Panc1 (cell line): ENCODE measurements at regions not wholly inside any gene's neighbourhood (a gene's known extent, or its start where the extent isn't known, plus 50 kb on each side); places are given as distances from the start of the nearest gene placed in this dataset.
"Not testable (repeated sequence)": the region's sequence is repeated elsewhere in the genome, so short reads cannot be mapped to it uniquely, and the experiment has no call there.

Source experiments
- ATAC-seq: fragments of 200-7000 bp; cut with Tn5 transposase; 2 replicates; pipeline ENCODE4 v1.9.1; 2020; ENCODE audit warnings: mild to moderate bottlenecking, moderate library complexity
- BruUV-seq: library from RNA; stranded (reverse); fragments of 400-500 nt; replicated peaks from 2 replicates; lab custom pipeline; 2021; lab: Mats Ljungman, UMichigan
- CTCF ChIA-PET: fragments of 300-600 bp; sonication (Branson Sonifier 250); formaldehyde crosslinking; loops from one replicate; lab custom pipeline; 2022; ENCODE audit warnings: antibody characterized with exemption; lab: Charles Lee
- POLR2A ChIA-PET: fragments of 300-600 bp; sonication (Branson Sonifier 250); formaldehyde crosslinking; loops from one replicate; lab custom pipeline; 2022; ENCODE audit warnings: antibody characterized with exemption; lab: Charles Lee
- DNase-seq: peaks from one replicate; pipeline ENCODE4 v3.0.0-alpha.2; 2010; ENCODE audit warnings: low read depth, low spot score
- H3K27ac ChIP-seq: 2 replicates; pipeline ENCODE4 v1.5.1; 2011; ENCODE audit warnings: mild to moderate bottlenecking, low read length, inconsistent platforms
- H3K27me3 ChIP-seq: fragments of 200-500 bp; sonication (Bioruptor generic); 2 replicates; pipeline ENCODE4 v1.6.0; 2014; ENCODE audit warnings: low read length, inconsistent platforms; ENCODE audit not compliant: control insufficient read depth, insufficient read depth
- H3K36me3 ChIP-seq: fragments of 200-500 bp; sonication (Bioruptor generic); 2 replicates; pipeline ENCODE4 v1.5.1; 2014; ENCODE audit warnings: inconsistent platforms, mild to moderate bottlenecking, low read length, moderate library complexity; ENCODE audit not compliant: control insufficient read depth, insufficient read depth
- H3K4me1 ChIP-seq: 2 replicates; pipeline ENCODE4 v1.5.1; 2011; ENCODE audit warnings: inconsistent platforms, mild to moderate bottlenecking, low read length, moderate library complexity; ENCODE audit not compliant: control insufficient read depth, insufficient read depth
- H3K4me3 ChIP-seq, 2 experiments: 2 replicates each; pipeline ENCODE4 v1.5.1; 2011 to 2012; ENCODE audit warnings: low read depth in 2 of 2, low read length in 2 of 2, mild to moderate bottlenecking in 2 of 2, inconsistent platforms in 1 of 2, moderate library complexity in 1 of 2
- H3K9me3 ChIP-seq: fragments of 200-500 bp; sonication (Bioruptor generic); 2 replicates; pipeline ENCODE4 v1.5.1; 2014; ENCODE audit warnings: low read depth, mild to moderate bottlenecking, inconsistent platforms, low read length, moderate library complexity; ENCODE audit not compliant: control insufficient read depth, insufficient read depth
- CTCF ChIP-seq: fragments of 450-650 bp; IDR thresholded peaks from 2 replicates; pipeline ENCODE4 v1.5.1; 2017; ENCODE audit warnings: mild to moderate bottlenecking
- POLR2AphosphoS5 ChIP-seq: IDR thresholded peaks from 2 replicates; pipeline ENCODE4 v1.6.1; 2012; ENCODE audit warnings: mild to moderate bottlenecking, low read depth, low read length, moderate library complexity
- REST ChIP-seq, 2 experiments: IDR thresholded peaks; 2 replicates each; pipeline ENCODE4 v1.6.1; 2011 to 2012; ENCODE audit warnings: low read depth in 2 of 2, control low read depth in 1 of 2, low read length in 1 of 2, mild to moderate bottlenecking in 1 of 2, moderate library complexity in 1 of 2; ENCODE audit not compliant: insufficient read depth in 1 of 2
- SIN3A ChIP-seq: IDR thresholded peaks from 2 replicates; pipeline ENCODE4 v1.6.1; 2012; ENCODE audit warnings: low read depth, mild to moderate bottlenecking, low read length, moderate library complexity, borderline replicate concordance; ENCODE audit not compliant: insufficient read depth
- TCF7L2 ChIP-seq: IDR thresholded peaks from 2 replicates; pipeline ENCODE4 v1.6.1; 2011; ENCODE audit warnings: mild to moderate bottlenecking, low read depth, low read length, inconsistent platforms
- in situ Hi-C: cut with HindIII; loops from 2 replicates; pipeline ENCODE4 v1.10.0; 2016; ENCODE audit warnings: low sequenced_read_pairs, low pct_unique_long_range_greater_than_20kb
- intact Hi-C: fragments of 100-400 bp; cut with micrococcal nuclease; formaldehyde crosslinking; loops from one replicate; pipeline ENCODE4 v1.10.0; 2022; ENCODE audit not compliant: unreplicated experiment

- ChIA-PET POLR2A (no interaction called here), CTCF (interaction anchor here (0.8 to 1.2 kb wide), 2 partner anchors 212 to 236 kb away, joined by 3 read pairs; no protein-coding TSS in a partner anchor)
- ATAC-seq (no peak), DNase-seq (no peak)
- H3K4me1 ChIP-seq, result no peaks in the 10 kb centered on the region
- TF ChIP-seq POLR2AphosphoS5 (no peak), TCF7L2 (no peak), REST (IDR thresholded peaks at IDR 0.05; ENCODE audit: insufficient read depth in 1 of 2, low read depth in 2 of 2, low read length in 1 of 2) (no peak), SIN3A (no peak), CTCF (no peak)
- no peak overlapping the region for H3K27ac ChIP-seq
- H3K36me3 ChIP-seq, result no peaks in the 10 kb centered on the region
- BruUV-seq, result no TSS peak
- H3K9me3 ChIP-seq, result no peaks in the 10 kb centered on the region; the same call in 1 of the 2 replicates
- no peaks in the 10 kb centered on the region for H3K27me3 ChIP-seq
- in situ Hi-C loops, result no loop called here
- no peak overlapping the region for H3K4me3 ChIP-seq
- intact Hi-C loops, result no loop called here
Observed at GRCh38 chr5:179403426-179404147, 58.3 kb upstream of the ADAMTS2 start.

GRCh38 chr5:179400435-179400834 lies 55.2 kb upstream of the ADAMTS2 start:
- H3K4me1 ChIP-seq, in situ Hi-C loops, ATAC-seq, BruUV-seq, H3K27ac ChIP-seq, H3K9me3 ChIP-seq, POLR2A ChIA-PET, H3K27me3 ChIP-seq, H3K4me3 ChIP-seq, CTCF ChIA-PET, H3K36me3 ChIP-seq, intact Hi-C loops, DNase-seq: not testable (repeated sequence)

DNA sequence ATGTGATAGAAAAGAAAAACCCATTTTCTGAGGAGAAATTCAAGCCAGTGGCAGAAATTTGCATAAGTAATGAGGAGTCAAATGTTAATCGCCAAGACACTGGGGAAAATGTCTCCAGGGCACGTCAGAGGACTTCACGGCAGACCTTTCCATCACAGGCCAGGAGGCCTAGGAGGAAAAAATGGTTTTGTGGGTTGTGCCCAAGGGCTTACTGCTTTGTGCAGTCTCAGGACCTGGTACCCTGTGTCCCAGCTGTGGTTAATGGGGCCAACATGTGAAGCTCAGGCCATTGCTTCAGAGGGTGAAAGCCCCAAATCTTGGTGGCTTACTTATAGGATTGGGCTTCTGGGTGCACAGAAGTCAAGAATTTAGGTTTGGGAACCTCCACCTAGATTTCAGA lies 54.8 kb upstream of the ADAMTS2 start:
- TF ChIP-seq SIN3A (no peak), CTCF (no peak), TCF7L2 (no peak), POLR2AphosphoS5 (no peak), REST (IDR thresholded peaks at IDR 0.05; ENCODE audit: insufficient read depth in 1 of 2, low read depth in 2 of 2, low read length in 1 of 2) (no peak)
- Histone ChIP-seq H3K4me3 (no peak overlapping the region), H3K36me3 (no peaks in the 10 kb centered on the region), H3K27me3 (no peaks in the 10 kb centered on the region), H3K4me1 (no peaks in the 10 kb centered on the region), H3K9me3 (no peaks in the 10 kb centered on the region; the same call in 1 of the 2 replicates), H3K27ac (no peak overlapping the region)
- ATAC-seq (no peak), DNase-seq (no peak)
- CTCF ChIA-PET, result no interaction called here
- POLR2A ChIA-PET, result no interaction called here
- no TSS peak for BruUV-seq
- in situ Hi-C loops, result no loop called here
- intact Hi-C loops, result no loop called here
